ENCODE measurements at regions not wholly inside any gene's neighbourhood (a gene's known extent, or its start where the extent isn't known, plus 50 kb on each side); places are given as distances from the start of the nearest gene placed in this dataset.

DNA sequence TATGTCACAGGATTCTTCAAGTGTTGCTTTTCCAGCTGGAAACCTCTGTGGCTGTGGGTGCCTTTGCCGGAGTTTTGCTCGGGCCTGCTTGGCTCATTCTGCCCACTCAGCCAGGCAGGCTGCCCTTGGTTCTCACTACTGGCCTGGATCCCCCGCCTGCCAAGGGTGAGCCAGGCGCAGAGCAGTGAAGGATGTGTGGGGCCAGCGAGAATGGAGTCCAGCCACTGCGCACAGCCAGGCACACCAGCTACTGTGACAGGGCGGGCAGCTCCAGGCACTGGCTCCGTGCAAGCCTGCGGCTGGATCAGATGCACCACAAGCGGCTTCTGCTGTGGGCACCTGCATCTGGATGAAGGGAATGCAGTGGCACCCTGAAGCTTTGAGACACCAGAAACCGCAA is 257.1 kb downstream of the RPRM start:
- Histone ChIP-seq H3K27ac (ENCODE audit: low read depth, low read length) (no peak overlapping the region), H3K36me3 (ENCODE audit: control insufficient read depth, insufficient read depth, low read length) (no peaks in the 10 kb centered on the region), H3K27me3 (ENCODE audit: control insufficient read depth, insufficient read depth, low read length) (no peaks in the 10 kb centered on the region), H3K4me1 (ENCODE audit: control insufficient read depth, insufficient read depth, low read length) (no peaks in the 10 kb centered on the region), H3K4me3 (ENCODE audit: low read length) (no peak overlapping the region), H3K9ac (ENCODE audit: low read length) (no peak overlapping the region)

DNA sequence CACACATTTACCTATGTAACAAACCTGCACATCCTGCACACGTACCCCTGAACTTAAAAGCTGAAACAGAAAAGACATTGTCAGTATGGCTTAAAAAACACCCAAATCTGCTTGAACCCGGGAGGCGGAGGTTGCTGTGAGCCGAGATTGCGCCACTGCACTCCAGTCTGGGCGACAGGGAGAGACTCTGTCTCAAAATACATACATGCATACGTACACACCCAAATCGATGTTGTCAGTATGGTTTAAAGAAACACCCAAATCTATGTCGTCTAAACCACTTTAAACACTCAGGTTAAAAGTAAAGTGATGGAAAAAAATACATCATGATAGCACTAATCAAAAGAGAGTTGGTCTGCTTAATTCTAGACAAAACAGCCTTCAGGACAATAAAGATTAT is 257.5 kb downstream of the RPRM start:
- H3K27me3 ChIP-seq (ENCODE audit: control insufficient read depth, insufficient read depth, low read length) = no peaks in the 10 kb centered on the region
- no peaks in the 10 kb centered on the region for H3K36me3 ChIP-seq (ENCODE audit: control insufficient read depth, insufficient read depth, low read length)
- H3K4me1 ChIP-seq (ENCODE audit: control insufficient read depth, insufficient read depth, low read length) = no peaks in the 10 kb centered on the region
- no peak overlapping the region for H3K4me3 ChIP-seq (ENCODE audit: low read length)
- H3K27ac ChIP-seq (ENCODE audit: low read depth, low read length) = no peak overlapping the region
- no peak overlapping the region for H3K9ac ChIP-seq (ENCODE audit: low read length)

DNA sequence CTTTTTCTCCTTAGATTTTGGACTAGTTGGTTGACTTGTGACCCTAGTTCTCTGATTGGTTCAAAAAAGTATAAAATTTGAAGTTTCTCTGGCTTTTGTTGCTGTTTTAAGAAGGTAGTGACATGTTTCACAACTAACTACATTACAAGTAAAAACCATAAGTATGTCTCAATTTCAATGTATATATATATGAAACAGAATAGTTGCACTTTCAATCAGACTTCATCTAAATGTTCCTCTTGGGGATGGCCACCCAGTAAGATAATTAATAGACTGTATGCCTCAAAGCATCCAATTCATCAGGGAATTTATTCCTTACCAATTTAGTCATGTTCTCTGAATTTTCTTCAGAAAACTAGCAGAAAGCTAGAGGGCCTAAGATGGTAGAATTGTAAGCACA is 259.7 kb downstream of the RPRM start:
- no peak overlapping the region for H3K27ac ChIP-seq (ENCODE audit: low read depth, low read length)
- no peaks in the 10 kb centered on the region for H3K27me3 ChIP-seq (ENCODE audit: control insufficient read depth, insufficient read depth, low read length)
- no peak overlapping the region for H3K9ac ChIP-seq (ENCODE audit: low read length)
- H3K36me3 ChIP-seq (ENCODE audit: control insufficient read depth, insufficient read depth, low read length) = no peaks in the 10 kb centered on the region
- no peak overlapping the region for H3K4me3 ChIP-seq (ENCODE audit: low read length)
- H3K4me1 ChIP-seq (ENCODE audit: control insufficient read depth, insufficient read depth, low read length) = no peaks in the 10 kb centered on the region

DNA sequence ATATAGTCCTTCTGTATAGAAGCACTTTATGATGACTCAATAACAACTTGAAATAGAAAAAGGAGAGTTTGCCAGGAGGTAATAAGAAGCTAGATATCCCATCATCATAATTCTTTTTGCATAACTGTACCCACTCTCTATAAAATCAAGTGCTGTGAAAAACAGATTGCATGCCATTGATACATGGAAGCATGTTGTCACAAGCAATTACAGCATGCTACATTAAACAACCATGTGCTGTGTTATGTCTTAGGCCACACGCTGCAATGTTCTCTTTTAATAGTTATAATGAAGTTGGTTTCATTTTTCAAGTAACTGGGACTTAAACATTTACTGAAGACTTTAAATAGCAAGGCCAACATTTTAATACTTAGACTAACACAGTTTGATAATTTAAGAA is 264.2 kb downstream of the RPRM start:
- Histone ChIP-seq H3K27me3 (ENCODE audit: control insufficient read depth, insufficient read depth, low read length) (no peaks in the 10 kb centered on the region), H3K9ac (ENCODE audit: low read length) (no peak overlapping the region), H3K27ac (ENCODE audit: low read depth, low read length) (no peak overlapping the region), H3K4me1 (ENCODE audit: control insufficient read depth, insufficient read depth, low read length) (no peaks in the 10 kb centered on the region), H3K4me3 (ENCODE audit: low read length) (no peak overlapping the region), H3K36me3 (ENCODE audit: control insufficient read depth, insufficient read depth, low read length) (no peaks in the 10 kb centered on the region)

DNA sequence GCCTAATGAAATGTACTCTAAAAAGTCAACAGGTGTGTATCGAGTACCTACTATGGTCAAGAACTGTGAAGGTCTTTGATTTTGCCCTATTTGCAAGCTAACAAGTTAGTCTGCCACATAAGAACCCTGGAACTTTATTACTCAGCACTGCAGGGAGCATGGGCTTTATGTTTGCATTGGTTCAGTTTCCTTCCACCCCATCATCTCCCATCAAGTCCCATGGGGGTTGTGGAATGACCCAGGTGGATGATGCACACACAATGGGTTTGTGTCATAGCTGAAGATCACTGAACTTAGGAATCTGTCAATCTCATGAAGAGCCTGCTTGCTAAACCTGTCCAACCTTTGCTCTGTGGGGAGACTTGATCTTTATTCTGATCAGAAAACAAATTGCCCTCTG is 265.5 kb downstream of the RPRM start:
- Histone ChIP-seq H3K27ac (ENCODE audit: low read depth, low read length) (no peak overlapping the region), H3K36me3 (ENCODE audit: control insufficient read depth, insufficient read depth, low read length) (no peaks in the 10 kb centered on the region), H3K9ac (ENCODE audit: low read length) (no peak overlapping the region), H3K27me3 (ENCODE audit: control insufficient read depth, insufficient read depth, low read length) (no peaks in the 10 kb centered on the region), H3K4me3 (ENCODE audit: low read length) (no peak overlapping the region), H3K4me1 (ENCODE audit: control insufficient read depth, insufficient read depth, low read length) (no peaks in the 10 kb centered on the region)

DNA sequence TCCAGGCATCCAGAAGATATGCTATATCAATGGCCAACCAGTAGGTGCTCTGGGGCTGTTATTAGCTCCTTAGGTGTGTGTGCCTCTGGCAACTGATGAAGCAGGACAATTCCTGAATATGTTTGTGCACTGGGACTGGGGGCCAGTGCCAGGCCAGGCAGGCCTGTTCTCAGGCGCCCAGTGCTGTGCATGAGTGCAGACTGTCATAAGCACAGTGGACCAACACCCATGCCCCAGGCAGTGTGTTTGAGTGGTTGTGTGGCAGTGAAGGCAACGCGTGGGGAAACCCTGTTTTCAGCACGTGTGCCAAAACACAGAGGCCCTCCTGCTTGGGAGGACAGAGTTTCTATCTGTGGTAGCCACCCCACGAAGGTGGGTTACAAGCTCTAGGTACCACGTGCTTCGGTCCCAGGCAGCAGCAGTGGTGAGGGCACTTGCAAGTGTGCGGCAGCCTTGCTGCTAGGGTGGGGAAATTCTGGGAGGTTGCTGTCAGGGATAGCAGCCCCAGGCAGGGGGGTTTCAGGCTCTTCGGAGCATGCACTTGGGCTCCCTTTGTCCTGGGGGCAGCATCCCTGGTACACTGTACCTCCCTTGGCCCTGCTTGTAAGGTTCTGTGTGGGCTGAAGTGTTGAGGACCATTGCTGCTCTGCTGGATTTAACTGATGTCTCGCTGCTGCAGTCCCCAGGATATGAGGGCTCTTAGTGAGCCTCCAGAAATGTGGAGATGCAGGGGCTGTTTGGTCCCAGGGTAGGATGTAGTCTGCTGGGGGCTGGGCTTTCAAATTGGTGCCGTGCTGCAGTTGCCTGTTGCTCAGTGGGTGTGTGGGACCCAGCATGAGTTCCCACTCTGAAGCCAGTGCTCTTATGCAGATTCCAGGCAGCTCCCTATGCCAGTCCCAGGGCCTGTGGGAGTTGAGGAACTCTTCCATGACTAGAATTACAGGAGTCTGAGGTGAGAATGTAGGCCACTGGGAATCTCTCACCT is 280.9 kb downstream of the RPRM start:
- Histone ChIP-seq H3K4me1 (ENCODE audit: control insufficient read depth, insufficient read depth, low read length) (no peaks in the 10 kb centered on the region), H3K27me3 (ENCODE audit: control insufficient read depth, insufficient read depth, low read length) (no peaks in the 10 kb centered on the region), H3K36me3 (ENCODE audit: control insufficient read depth, insufficient read depth, low read length) (no peaks in the 10 kb centered on the region), H3K4me3 (ENCODE audit: low read length) (no peak overlapping the region), H3K9ac (ENCODE audit: low read length) (no peak overlapping the region), H3K27ac (ENCODE audit: low read depth, low read length) (no peak overlapping the region)

DNA sequence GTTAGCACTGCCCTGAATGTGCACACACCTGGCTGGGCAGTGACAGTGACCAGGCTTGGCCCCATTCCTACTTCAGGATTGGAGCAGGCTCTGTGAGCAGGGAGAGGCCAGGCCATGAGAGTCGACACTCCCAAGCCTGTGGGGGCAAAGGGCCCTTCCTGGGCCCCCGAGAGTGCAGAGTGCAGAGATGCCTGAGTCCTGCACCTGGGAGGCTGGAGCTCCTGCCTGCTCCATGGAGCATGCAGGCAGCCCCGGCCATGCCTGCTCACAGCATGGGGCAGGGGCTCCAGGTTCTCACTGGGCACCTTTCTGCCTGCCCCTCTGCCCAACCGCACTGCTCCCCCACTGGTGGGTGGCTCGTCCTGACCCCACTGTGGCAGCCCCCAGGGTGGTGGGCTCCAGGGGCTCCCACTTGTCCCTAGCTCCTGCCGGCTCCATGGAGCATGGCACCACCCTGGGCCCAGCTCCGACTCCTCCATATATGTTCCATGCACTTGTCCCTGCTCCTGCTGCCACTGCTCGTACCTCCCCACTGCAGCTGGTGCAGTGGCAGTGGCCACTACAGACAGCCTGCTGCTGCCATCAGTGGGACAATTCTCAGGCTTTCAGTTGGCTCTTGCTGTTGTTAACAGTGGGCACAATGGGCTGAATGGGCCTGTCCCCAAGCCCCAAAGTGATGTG is 282.0 kb downstream of the RPRM start:
- H3K36me3 ChIP-seq (ENCODE audit: control insufficient read depth, insufficient read depth, low read length) = no peaks in the 10 kb centered on the region
- no peak overlapping the region for H3K27ac ChIP-seq (ENCODE audit: low read depth, low read length)
- no peaks in the 10 kb centered on the region for H3K4me1 ChIP-seq (ENCODE audit: control insufficient read depth, insufficient read depth, low read length)
- H3K27me3 ChIP-seq (ENCODE audit: control insufficient read depth, insufficient read depth, low read length) = no peaks in the 10 kb centered on the region
- H3K4me3 ChIP-seq (ENCODE audit: low read length) = no peak overlapping the region
- no peak overlapping the region for H3K9ac ChIP-seq (ENCODE audit: low read length)

DNA sequence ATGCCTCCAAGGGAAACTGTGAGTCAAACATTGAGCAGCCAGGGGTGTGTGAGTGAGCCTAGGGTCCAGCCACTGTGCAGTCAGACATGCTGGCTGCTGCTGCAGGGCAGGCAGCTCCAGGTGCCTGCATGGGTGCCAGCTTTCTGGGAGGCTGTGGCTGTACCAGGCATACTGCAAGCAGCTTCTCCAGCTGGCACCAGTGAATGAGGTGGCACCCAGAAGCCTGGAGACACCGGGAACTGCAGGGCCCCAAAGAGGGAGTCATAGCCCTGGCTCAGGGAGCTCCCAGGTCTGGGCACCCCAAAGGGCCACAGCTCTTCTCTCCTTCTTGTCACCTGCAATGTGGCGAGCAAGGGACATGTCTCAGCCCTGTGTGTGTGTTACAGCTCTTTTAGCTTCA is 283.2 kb downstream of the RPRM start:
- Histone ChIP-seq H3K27ac (ENCODE audit: low read depth, low read length) (no peak overlapping the region), H3K9ac (ENCODE audit: low read length) (no peak overlapping the region), H3K27me3 (ENCODE audit: control insufficient read depth, insufficient read depth, low read length) (no peaks in the 10 kb centered on the region), H3K4me3 (ENCODE audit: low read length) (no peak overlapping the region), H3K36me3 (ENCODE audit: control insufficient read depth, insufficient read depth, low read length) (no peaks in the 10 kb centered on the region), H3K4me1 (ENCODE audit: control insufficient read depth, insufficient read depth, low read length) (no peaks in the 10 kb centered on the region)

DNA sequence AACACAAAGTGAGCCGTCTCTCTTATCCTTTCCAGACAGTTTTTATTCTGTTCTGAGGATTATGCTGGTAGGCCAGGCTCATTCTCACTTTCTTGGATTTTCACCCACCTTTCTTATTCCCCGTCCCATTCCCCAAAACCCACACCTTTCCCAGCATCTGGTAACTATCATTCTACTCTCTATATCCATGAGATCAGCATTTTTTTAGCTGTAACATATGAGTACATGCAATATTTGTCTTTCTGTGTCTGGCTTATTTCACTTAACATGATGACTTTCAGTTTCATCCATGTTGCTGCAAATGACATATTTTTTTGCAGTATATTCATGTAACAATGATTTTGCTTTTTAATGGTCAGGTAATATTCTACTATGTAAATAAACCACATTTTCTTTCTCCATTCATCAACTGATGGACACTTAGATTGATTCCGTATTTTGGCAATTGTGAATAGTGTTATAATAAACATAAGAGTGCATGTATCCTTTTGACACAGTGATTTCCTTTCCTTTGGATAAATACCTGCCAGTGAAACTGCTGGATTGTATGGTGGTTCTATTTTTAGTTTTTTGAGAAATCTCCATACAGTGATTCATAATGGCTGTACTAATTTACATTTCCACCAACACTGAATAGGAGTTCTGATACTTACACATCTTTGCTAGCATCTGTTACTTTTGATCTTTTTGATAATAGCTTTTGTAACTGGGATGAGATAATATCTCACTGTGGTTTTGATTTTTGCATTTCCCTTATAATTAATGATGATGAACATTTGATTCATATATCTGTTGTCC is 289.3 kb downstream of the RPRM start:
- no peaks in the 10 kb centered on the region for H3K36me3 ChIP-seq (ENCODE audit: control insufficient read depth, insufficient read depth, low read length)
- H3K4me3 ChIP-seq (ENCODE audit: low read length) = no peak overlapping the region
- H3K9ac ChIP-seq (ENCODE audit: low read length) = no peak overlapping the region
- no peak overlapping the region for H3K27ac ChIP-seq (ENCODE audit: low read depth, low read length)
- H3K27me3 ChIP-seq (ENCODE audit: control insufficient read depth, insufficient read depth, low read length) = no peaks in the 10 kb centered on the region
- H3K4me1 ChIP-seq (ENCODE audit: control insufficient read depth, insufficient read depth, low read length) = no peaks in the 10 kb centered on the region

DNA sequence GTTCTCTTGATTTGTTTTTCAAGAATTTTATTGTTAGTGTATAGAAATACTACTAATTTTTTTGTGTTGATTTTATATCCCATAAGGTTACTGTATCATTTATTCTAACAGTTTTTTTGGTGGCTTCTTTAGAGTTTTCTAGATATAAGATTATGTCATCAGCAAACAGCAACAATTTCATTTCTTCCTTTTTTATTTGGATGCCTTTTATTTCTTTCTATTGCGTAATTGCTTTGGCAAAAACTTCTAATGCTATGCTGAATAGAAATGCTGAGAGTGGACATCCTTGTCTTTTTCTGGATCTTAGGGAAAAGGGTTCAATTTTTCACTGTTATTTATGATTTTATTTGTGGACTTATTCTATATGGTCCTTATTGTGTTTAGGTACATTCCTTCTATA is 298.8 kb downstream of the RPRM start:
- no peak overlapping the region for H3K4me3 ChIP-seq (ENCODE audit: low read length)
- no peaks in the 10 kb centered on the region for H3K27me3 ChIP-seq (ENCODE audit: control insufficient read depth, insufficient read depth, low read length)
- H3K36me3 ChIP-seq (ENCODE audit: control insufficient read depth, insufficient read depth, low read length) = no peaks in the 10 kb centered on the region
- no peaks in the 10 kb centered on the region for H3K4me1 ChIP-seq (ENCODE audit: control insufficient read depth, insufficient read depth, low read length)
- no peak overlapping the region for H3K9ac ChIP-seq (ENCODE audit: low read length)
- H3K27ac ChIP-seq (ENCODE audit: low read depth, low read length) = no peak overlapping the region

DNA sequence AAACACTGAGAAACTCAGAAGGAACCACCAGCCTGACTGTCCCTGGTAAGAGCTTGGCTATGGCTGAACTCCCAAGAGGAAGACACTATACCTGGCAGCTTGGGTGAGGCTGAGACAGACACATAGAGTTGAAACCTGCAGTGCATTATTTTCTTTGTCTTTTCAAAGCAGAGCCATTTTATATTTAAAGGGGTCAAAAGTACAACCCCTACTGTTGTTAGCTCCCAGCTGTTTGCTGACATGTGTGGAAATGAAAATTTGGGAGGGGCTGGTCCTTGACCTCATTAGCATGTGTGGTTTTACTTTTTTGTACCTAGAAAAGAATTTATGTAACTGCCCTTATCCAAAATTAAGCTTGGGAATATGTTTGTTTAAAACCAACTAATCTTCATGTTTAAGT is 309.0 kb downstream of the RPRM start:
- no peaks in the 10 kb centered on the region for H3K4me1 ChIP-seq (ENCODE audit: control insufficient read depth, insufficient read depth, low read length)
- no peaks in the 10 kb centered on the region for H3K36me3 ChIP-seq (ENCODE audit: control insufficient read depth, insufficient read depth, low read length)
- no peak overlapping the region for H3K4me3 ChIP-seq (ENCODE audit: low read length)
- H3K27me3 ChIP-seq (ENCODE audit: control insufficient read depth, insufficient read depth, low read length) = no peaks in the 10 kb centered on the region
- H3K27ac ChIP-seq (ENCODE audit: low read depth, low read length) = no peak overlapping the region
- H3K9ac ChIP-seq (ENCODE audit: low read length) = no peak overlapping the region

DNA sequence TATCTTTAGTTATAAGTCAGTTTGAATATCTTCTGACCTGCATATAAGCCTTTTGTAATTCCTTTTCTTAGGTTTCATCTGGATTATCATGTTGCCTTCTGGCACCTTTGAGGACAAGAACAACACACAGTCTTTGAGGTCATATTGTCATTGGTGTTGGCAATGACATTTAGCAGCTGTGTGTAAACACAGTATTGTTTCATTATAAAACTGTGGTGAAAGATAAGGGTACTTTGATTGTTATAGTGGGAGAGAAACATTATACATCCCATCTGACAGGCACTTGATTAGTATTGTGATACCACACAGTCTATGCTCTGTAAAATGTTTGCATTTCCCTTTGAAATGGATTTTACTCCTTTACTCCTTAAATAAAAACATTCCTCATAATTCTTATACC is 313.5 kb downstream of the RPRM start:
- H3K9ac ChIP-seq (ENCODE audit: low read length) = no peak overlapping the region
- no peak overlapping the region for H3K27ac ChIP-seq (ENCODE audit: low read depth, low read length)
- H3K4me1 ChIP-seq (ENCODE audit: control insufficient read depth, insufficient read depth, low read length) = no peaks in the 10 kb centered on the region
- H3K27me3 ChIP-seq (ENCODE audit: control insufficient read depth, insufficient read depth, low read length) = no peaks in the 10 kb centered on the region
- no peak overlapping the region for H3K4me3 ChIP-seq (ENCODE audit: low read length)
- no peaks in the 10 kb centered on the region for H3K36me3 ChIP-seq (ENCODE audit: control insufficient read depth, insufficient read depth, low read length)
